Kidney (tissue), 13 donors: ENCODE measurements at regions not wholly inside any gene's neighbourhood (a gene's known extent, or its start where the extent isn't known, plus 50 kb on each side); places are given as distances from the start of the nearest gene placed in this dataset.

Source experiments
- DNase-seq, 5 donors: peaks; one replicate each; pipeline ENCODE4 v3.0.0-alpha.2; 2013 to 2020
- FAIRE-seq: peaks from 2 replicates; lab custom pipeline; 2012; peaks lifted over from hg19 to GRCh38; lab: Jason Lieb, UNC
- H3K27ac ChIP-seq, 2 donors: one replicate each; pipeline ENCODE4 v1.7.0; 2013; ENCODE audit warnings: low read depth in 2 of 2, low read length in 2 of 2, inconsistent platforms in 1 of 2
- H3K27me3 ChIP-seq: one replicate; pipeline ENCODE4 v1.7.1; 2013; ENCODE audit warnings: low read length, inconsistent platforms; ENCODE audit not compliant: control insufficient read depth, insufficient read depth
- H3K36me3 ChIP-seq, 3 donors: one replicate each; pipeline versions ENCODE4 v1.7.0 to v1.7.1; 2013; ENCODE audit warnings: low read length in 3 of 3, control low read depth in 1 of 3, inconsistent platforms in 1 of 3; ENCODE audit not compliant: insufficient read depth in 3 of 3, control insufficient read depth in 2 of 3
- H3K4me1 ChIP-seq, 3 donors: one replicate each; pipeline versions ENCODE4 v1.7.0 to v1.7.1; 2013; ENCODE audit warnings: low read length in 3 of 3, inconsistent platforms in 1 of 3, low read depth in 1 of 3; ENCODE audit not compliant: control insufficient read depth in 2 of 3, insufficient read depth in 2 of 3
- H3K4me3 ChIP-seq, 3 donors: one replicate each; pipeline versions ENCODE4 v1.7.0 to v1.8.1; 2013; ENCODE audit warnings: low read length in 3 of 3, control low read depth in 1 of 3, inconsistent platforms in 1 of 3
- H3K9ac ChIP-seq, 3 donors: one replicate each; pipeline versions ENCODE4 v1.7.0 to v1.7.1; 2013; ENCODE audit warnings: low read length in 3 of 3, control low read depth in 1 of 3, inconsistent platforms in 1 of 3
- H3K9me3 ChIP-seq, 3 donors: one replicate each; pipeline versions ENCODE4 v1.7.0 to v1.7.1; 2013; ENCODE audit warnings: low read length in 3 of 3, control low read depth in 1 of 3, inconsistent platforms in 1 of 3; ENCODE audit not compliant: control insufficient read depth in 2 of 3, insufficient read depth in 1 of 3
- intact Hi-C: fragments of 100-400 bp; cut with DNase I; formaldehyde crosslinking; loops from one replicate; pipeline ENCODE4 v1.11.1; 2022
- TF ChIP-seq, protein P1 (sequence below): IDR thresholded peaks from 3 replicates; pipeline ENCODE4 v1.5.1; 2012; ENCODE audit warnings: mild to moderate bottlenecking, moderate library complexity, borderline replicate concordance; ENCODE audit not compliant: insufficient read depth; ENCODE audit errors: extremely low read depth
- donor health status: control.
- donor health status: control.
- donor health status: control.
- donor health status: control.
- donor health status: control.
- donor health status: DM: yes; HTN: yes; CAD: no.
- donor health status: Normal renal cell carcinoma (clear cell type).

DNA sequence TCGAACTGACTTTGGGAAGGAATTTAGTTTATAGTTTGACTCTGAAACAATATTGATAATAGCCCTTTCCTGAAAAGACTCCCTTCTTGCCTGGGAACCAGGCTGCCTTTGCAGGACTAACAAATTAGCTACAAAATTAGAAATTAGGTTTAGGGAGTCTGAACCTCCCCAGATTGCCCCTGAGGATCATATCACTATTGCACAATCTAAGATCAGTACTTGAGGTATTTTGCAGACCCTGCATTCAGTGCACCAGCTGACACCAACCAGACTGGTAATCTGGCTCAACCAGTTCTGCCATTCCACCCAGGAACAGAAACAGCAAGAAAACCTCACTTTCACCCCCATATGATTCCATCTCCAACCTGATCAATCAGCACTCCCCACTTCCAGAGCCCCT is 131.8 kb upstream of the GALNT5 start:
- peaks cover 0 to 3% (median 0%) of the 10 kb centered on the region in 3 donors for H3K9me3 ChIP-seq
- TF ChIP-seq, protein P1, sequence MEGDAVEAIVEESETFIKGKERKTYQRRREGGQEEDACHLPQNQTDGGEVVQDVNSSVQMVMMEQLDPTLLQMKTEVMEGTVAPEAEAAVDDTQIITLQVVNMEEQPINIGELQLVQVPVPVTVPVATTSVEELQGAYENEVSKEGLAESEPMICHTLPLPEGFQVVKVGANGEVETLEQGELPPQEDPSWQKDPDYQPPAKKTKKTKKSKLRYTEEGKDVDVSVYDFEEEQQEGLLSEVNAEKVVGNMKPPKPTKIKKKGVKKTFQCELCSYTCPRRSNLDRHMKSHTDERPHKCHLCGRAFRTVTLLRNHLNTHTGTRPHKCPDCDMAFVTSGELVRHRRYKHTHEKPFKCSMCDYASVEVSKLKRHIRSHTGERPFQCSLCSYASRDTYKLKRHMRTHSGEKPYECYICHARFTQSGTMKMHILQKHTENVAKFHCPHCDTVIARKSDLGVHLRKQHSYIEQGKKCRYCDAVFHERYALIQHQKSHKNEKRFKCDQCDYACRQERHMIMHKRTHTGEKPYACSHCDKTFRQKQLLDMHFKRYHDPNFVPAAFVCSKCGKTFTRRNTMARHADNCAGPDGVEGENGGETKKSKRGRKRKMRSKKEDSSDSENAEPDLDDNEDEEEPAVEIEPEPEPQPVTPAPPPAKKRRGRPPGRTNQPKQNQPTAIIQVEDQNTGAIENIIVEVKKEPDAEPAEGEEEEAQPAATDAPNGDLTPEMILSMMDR = no peak
- FAIRE-seq (no peak), DNase-seq (no peak)
- no peaks in the 10 kb centered on the region for H3K4me1 ChIP-seq
- H3K4me3 ChIP-seq = no peak overlapping the region
- H3K9ac ChIP-seq = no peak overlapping the region
- no peak overlapping the region for H3K27ac ChIP-seq
- H3K36me3 ChIP-seq = no peaks in the 10 kb centered on the region
- intact Hi-C loops = no loop called here
- H3K27me3 ChIP-seq = no peaks in the 10 kb centered on the region

DNA sequence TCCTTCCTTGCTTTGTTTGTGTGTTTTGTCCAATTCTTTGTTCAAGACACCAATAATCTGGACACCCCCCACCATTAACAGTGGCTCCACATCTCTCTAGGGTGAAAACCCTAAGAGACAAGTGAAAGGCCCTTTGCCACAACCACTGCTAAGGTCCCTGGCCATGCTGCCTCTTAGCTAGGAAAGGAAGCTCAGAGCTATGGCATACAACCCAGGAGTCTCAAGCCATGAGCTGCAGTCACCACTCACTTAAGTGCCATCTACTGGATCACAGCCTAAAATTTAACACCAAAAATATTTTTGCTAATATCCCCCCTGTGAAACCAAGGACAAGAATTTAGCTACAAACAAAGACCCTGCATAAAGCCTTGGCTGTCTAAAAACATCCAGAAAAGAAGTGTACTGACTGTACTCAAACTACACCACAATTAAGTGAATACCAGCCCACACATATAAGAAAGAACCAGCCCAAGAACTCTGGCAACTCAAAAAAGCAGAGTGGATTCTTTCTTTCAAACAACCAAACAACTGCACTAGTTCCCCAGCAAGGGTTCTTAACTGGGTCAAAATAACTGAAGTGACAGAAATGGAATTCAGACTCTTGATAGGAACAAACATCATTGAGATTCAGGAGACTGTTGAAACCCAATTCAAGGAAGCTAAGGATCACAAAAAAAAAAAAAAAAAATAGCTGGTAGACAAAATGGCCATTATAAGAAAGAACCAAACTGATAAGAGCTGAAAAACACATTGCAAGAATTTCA is 130.1 kb upstream of the GALNT5 start:
- Histone ChIP-seq H3K27ac (no peak overlapping the region), H3K4me1 (no peaks in the 10 kb centered on the region), H3K27me3 (no peaks in the 10 kb centered on the region), H3K4me3 (no peak overlapping the region), H3K9ac (no peak overlapping the region), H3K9me3 (peaks cover 0 to 7% (median 0%) of the 10 kb centered on the region in 3 donors), H3K36me3 (no peaks in the 10 kb centered on the region)
- TF ChIP-seq, protein P1 = no peak
- intact Hi-C loops = no loop called here
- DNase-seq (no peak), FAIRE-seq (no peak)

- Histone ChIP-seq H3K27me3 (no peaks in the 10 kb centered on the region), H3K4me3 (no peak overlapping the region), H3K9me3 (no peaks in the 10 kb centered on the region), H3K36me3 (no peaks in the 10 kb centered on the region), H3K27ac (no peak overlapping the region), H3K9ac (no peak overlapping the region), H3K4me1 (no peaks in the 10 kb centered on the region)
- intact Hi-C loops = no loop called here
- no peak for FAIRE-seq
- no peak for DNase-seq
- TF ChIP-seq, protein P1 = no peak
Measured at GRCh38 chr2:157143901-157144300, 113.6 kb upstream of the GALNT5 start.

- H3K36me3 ChIP-seq = no peaks in the 10 kb centered on the region
- no peaks in the 10 kb centered on the region for H3K27me3 ChIP-seq
- TF ChIP-seq, protein P1 = no peak
- H3K9ac ChIP-seq = no peak overlapping the region
- intact Hi-C loops = no loop called here
- DNase-seq = no peak
- H3K4me3 ChIP-seq = no peak overlapping the region
- no peaks in the 10 kb centered on the region for H3K4me1 ChIP-seq
- no peak for FAIRE-seq
- H3K9me3 ChIP-seq = no peaks in the 10 kb centered on the region
- H3K27ac ChIP-seq = no peak overlapping the region
Measured at GRCh38 chr2:157149270-157149669, 108.2 kb upstream of the GALNT5 start.
